SKM-1 treated with dmso at 0.1 percent for 144 hours (cell line): ENCODE measurements at regions not wholly inside any gene's neighbourhood (a gene's known extent, or its start where the extent isn't known, plus 50 kb on each side); places are given as distances from the start of the nearest gene placed in this dataset.

Experiments
- DNase-seq: peaks from one replicate; lab custom pipeline; 2025; ENCODE audit not compliant: unreplicated experiment; lab: John Stamatoyannopoulos, UW

GRCh38 chr11:70755410-70756158, 357.3 kb downstream of the CTTN start:
- peak; percentile 39 for DNase-seq

GRCh38 chr11:70756341-70756740, 358.0 kb downstream of the CTTN start:
- no peak for DNase-seq

DNA sequence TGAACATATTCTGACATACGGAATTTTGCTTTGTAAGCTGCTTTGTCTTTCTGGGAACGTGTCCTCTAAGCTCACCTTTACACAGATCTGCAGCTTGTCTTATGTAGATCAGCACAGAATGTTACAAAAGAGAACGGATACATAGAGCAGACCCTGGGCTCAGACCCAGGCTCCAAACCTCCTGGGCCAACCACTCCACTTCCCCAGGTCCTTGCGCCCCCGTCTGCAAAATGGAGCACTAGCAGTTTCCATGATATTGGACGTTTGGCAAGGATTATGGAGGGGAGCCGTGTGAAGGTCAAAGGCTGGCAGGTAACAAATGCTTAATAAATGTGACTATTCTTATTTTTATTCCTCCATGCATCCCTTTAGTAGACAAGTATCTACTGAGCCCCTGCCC, 358.4 kb downstream of the CTTN start:
- DNase-seq: no peak

DNA sequence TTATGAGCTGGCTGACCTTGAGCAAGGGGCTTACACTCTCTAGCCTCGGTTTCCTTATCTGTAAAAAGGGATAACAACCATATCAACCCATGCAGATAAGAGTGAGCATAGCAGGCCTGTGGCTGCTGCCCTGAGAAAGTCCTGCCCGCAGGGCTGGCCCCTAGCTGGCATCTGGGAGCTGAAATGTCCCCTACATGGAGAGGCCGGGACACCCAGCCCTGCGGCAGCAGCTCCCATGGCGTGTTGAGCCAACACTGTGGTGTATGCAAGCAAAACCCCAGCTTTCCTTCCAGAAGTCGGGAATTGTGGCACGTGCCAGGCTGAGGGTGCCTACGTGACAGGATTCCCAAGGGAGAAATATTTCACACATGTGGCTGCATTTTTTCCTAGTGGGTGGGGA, 358.9 kb downstream of the CTTN start:
- DNase-seq: no peak

GRCh38 chr11:70758206-70758605, 359.9 kb downstream of the CTTN start:
- DNase-seq: no peak

- DNase-seq: no peak
These were observed 361.5 kb downstream of the CTTN start for GRCh38 chr11:70759846-70760245.

- DNase-seq: no peak
These were observed 362.2 kb downstream of the CTTN start for GRCh38 chr11:70760416-70761020.

DNA sequence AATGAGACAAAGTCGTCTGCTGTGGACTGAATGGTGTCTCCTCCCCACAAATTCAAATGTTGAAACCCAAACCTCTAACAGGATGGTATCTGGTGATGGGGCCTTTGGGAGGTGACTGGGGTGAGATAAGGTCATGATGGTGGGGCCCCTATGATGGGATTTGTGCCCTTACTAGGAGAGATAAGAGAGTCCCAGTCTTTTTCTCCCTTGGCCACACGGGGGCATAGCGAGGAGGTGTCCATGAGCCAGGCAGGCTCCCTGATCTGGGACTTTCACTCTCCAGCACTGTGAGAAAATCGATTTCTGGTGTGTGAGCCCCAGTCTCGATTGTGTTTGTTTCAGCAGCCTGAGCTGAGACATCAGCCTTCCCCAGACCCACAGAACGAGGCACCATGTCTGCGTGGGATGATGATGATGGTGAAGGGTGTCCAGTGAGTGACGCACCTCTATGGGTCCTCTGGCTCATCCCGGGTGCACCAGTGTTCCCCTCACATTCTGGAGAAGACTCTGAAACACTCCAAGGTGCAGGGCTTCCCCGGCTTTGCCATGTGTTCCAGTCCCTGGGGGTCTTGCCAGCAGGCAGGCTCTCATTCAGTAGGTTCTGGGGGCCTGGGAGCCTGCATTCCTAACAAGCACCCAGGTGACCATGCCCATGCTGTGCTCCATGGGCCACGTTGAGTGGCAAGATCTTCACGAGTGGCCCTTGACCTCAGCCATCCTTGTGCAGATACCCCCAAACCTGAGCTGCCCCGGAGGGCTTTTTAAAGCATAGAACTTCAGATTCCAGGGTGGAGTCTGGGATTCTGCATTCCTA, 363.0 kb downstream of the CTTN start:
- DNase-seq: no peak

GRCh38 chr11:70761908-70762337, 363.6 kb downstream of the CTTN start:
- no peak for DNase-seq

- DNase-seq: no peak
These were observed 364.5 kb downstream of the CTTN start for GRCh38 chr11:70762810-70763209.

- DNase-seq: no peak
These were observed 365.3 kb downstream of the CTTN start for GRCh38 chr11:70763606-70764005.

- no peak for DNase-seq
These were observed 366.1 kb downstream of the CTTN start for GRCh38 chr11:70764356-70764905.

- DNase-seq: no peak
These were observed 368.6 kb downstream of the CTTN start for GRCh38 chr11:70766901-70767300.

GRCh38 chr11:70768346-70769095, 370.2 kb downstream of the CTTN start:
- DNase-seq: no peak

DNA sequence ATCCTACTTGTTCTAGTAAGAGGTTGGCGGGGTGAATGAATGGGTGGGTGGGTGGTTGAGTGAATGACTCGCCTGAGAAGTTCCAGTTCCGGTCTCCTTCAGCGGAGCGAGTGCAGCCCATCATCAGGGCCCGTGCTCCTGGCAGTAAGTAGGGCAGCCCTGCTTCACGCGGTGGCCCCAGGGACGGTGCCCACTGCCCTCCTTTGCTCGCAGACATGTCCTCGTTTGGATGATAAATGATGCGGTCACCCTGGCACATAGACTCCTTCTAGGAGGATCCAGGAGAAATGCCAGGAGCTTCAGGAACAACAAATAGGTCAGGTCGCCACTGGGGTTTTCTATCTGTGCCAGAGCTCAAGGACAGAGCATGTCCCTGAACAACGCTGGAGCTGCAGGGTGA, 370.8 kb downstream of the CTTN start:
- no peak for DNase-seq

- no peak for DNase-seq
These were observed 371.2 kb downstream of the CTTN start for GRCh38 chr11:70769521-70769920.

DNA sequence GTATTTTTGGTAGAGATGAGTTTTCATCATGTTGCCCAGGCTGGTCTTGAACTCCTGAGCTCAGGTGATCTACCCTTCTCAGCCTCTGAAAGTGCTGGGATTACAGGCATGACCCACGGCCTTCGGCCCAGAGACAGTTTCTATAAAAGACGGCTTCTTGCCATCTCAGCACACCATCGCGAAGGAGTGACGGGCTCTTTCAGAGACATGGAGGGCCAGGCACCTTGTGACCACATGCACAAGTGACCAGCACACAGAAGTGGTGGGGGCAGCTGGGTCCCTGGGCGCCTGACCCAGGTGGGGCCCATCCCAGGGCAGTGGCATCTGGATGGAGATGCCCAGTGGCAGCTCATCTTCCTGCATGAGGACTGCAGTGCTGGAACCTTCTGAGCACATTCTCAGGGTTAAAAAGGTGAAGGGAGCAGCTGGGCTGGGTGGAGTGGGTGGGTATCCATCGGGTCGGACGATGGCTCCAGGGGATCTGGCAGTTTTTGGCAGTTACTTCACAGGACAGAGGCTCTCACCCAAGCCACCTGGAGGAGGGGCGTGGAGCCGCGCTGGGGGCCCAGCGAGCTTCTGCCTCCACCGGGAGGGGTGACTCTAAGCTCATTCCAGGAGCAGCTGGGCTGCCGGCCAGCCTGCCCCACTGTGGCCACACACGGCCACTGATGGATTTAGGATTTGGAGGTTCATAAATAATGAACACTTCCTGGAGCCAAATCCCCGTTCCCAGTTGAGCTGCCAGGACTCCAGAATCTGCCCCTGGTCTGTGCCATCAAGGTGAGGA, 373.0 kb downstream of the CTTN start:
- DNase-seq: no peak

GRCh38 chr11:70772950-70773349, 374.6 kb downstream of the CTTN start:
- DNase-seq: no peak

DNA sequence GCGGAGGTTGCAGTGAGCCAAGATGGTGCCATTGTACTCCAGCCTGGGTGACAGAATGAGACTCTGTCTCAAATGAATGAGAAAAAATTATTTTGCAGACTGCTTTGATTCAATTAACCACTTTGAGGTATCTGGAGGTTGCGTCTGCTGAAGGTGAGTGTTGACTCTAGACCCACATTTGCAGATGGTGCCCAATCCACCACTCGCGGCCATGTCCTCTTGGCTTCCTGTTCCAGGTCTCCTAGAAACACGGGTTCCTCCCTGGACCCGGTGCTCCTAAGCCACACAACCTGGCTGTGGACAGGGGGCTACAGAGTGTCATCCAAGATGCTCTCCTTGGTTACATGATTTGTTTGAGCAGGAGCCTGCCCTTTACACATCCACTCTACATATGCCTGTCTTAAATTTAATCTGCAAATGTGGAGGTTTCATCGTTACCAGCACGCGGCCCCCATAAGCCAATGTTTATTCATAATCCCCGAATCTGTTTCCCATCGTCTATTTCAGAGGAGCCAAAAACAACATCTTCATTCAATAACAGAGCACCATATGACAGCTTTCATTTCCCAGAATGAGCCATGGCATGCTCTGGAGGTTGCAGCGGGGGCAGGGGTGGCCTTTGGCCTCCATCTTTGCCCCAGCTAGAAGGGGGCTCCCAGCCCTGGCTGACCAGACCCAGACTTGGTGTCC, 377.2 kb downstream of the CTTN start:
- DNase-seq: no peak
